ENCODE measurements at regions not wholly inside any gene's neighbourhood (a gene's known extent, or its start where the extent isn't known, plus 50 kb on each side); places are given as distances from the start of the nearest gene placed in this dataset.

- TF ChIP-seq CTCF (IDR thresholded peaks at IDR 0.05) = no peak
- TF ChIP-seq POLR2A (IDR thresholded peaks at IDR 0.05) = no peak
Observed at GRCh38 chr2:150046810-150047209, 440.7 kb downstream of the RND3 start.
